Hepatocyte (in vitro differentiated cells): ENCODE measurements at regions not wholly inside any gene's neighbourhood (a gene's known extent, or its start where the extent isn't known, plus 50 kb on each side); places are given as distances from the start of the nearest gene placed in this dataset.

Source experiments
- DNase-seq: peaks from one replicate; pipeline ENCODE4 v3.0.0-alpha.2; 2016; ENCODE audit warnings: low spot score
- H2AFZ ChIP-seq: fragments of 200-600 bp; sonication (generic); 2 replicates; pipeline ENCODE4 v1.6.0; 2016; ENCODE audit warnings: antibody characterized with exemption, mild to moderate bottlenecking
- H3K27ac ChIP-seq: fragments of 200-600 bp; sonication (generic); 2 replicates; pipeline ENCODE4 v1.5.1; 2016; ENCODE audit warnings: mild to moderate bottlenecking
- H3K27me3 ChIP-seq: fragments of 200-600 bp; sonication (generic); 2 replicates; pipeline ENCODE4 v1.6.1; 2016
- H3K36me3 ChIP-seq: fragments of 200-600 bp; sonication (generic); replicated peaks from 2 replicates; pipeline ENCODE4 v1.5.1; 2016; ENCODE audit warnings: low read depth; ENCODE audit not compliant: insufficient read depth
- H3K4me1 ChIP-seq: fragments of 200-600 bp; sonication (generic); 2 replicates; pipeline ENCODE4 v1.5.1; 2016; ENCODE audit warnings: mild to moderate bottlenecking, moderate library complexity; ENCODE audit not compliant: insufficient read depth
- H3K4me2 ChIP-seq: fragments of 200-600 bp; sonication (generic); 2 replicates; pipeline ENCODE4 v1.6.0; 2016
- H3K4me3 ChIP-seq: fragments of 200-600 bp; sonication (generic); 2 replicates; pipeline ENCODE4 v1.5.1; 2016; ENCODE audit warnings: mild to moderate bottlenecking
- H3K79me2 ChIP-seq: fragments of 200-600 bp; sonication (generic); 2 replicates; pipeline ENCODE4 v1.6.0; 2017; ENCODE audit warnings: mild to moderate bottlenecking
- H3K9me2 ChIP-seq: fragments of 200-600 bp; sonication (generic); replicated peaks from 2 replicates; pipeline ENCODE4 v1.6.0; 2017; ENCODE audit warnings: mild to moderate bottlenecking; ENCODE audit not compliant: insufficient read depth
- H3K9me3 ChIP-seq: fragments of 200-600 bp; sonication (generic); 2 replicates; pipeline ENCODE4 v1.5.1; 2016; ENCODE audit warnings: low read depth, mild to moderate bottlenecking
- H4K20me1 ChIP-seq: fragments of 200-600 bp; sonication (generic); 2 replicates; pipeline ENCODE4 v1.6.0; 2016; ENCODE audit warnings: mild to moderate bottlenecking; ENCODE audit not compliant: insufficient read depth, poor library complexity, severe bottlenecking
- EZH2 ChIP-seq: fragments of 200-600 bp; sonication (generic); IDR thresholded peaks from 2 replicates; pipeline ENCODE4 v1.6.1; 2016; ENCODE audit warnings: antibody characterized with exemption, mild to moderate bottlenecking, borderline replicate concordance
- EZH2phosphoT487 ChIP-seq: fragments of 200-600 bp; sonication (generic); IDR thresholded peaks from one replicate; pipeline ENCODE4 v1.6.1; 2018; ENCODE audit warnings: antibody characterized with exemption, mild to moderate bottlenecking, low read depth, moderate library complexity; ENCODE audit not compliant: unreplicated experiment, severe bottlenecking
- WGBS: methylation state at CpG from one replicate; pipeline ENCODE4 v1.1.6; 2016; ENCODE audit warnings: low lambda C conversion rate; ENCODE audit errors: missing lambda C conversion rate; 5-methylcytosine and 5-hydroxymethylcytosine counted together
- TF ChIP-seq, protein P1 (sequence below): fragments of 200-600 bp; sonication (generic); IDR thresholded peaks from 2 replicates; pipeline ENCODE4 v1.5.1; 2016; ENCODE audit warnings: antibody characterized with exemption, mild to moderate bottlenecking; ENCODE audit not compliant: poor library complexity

DNA sequence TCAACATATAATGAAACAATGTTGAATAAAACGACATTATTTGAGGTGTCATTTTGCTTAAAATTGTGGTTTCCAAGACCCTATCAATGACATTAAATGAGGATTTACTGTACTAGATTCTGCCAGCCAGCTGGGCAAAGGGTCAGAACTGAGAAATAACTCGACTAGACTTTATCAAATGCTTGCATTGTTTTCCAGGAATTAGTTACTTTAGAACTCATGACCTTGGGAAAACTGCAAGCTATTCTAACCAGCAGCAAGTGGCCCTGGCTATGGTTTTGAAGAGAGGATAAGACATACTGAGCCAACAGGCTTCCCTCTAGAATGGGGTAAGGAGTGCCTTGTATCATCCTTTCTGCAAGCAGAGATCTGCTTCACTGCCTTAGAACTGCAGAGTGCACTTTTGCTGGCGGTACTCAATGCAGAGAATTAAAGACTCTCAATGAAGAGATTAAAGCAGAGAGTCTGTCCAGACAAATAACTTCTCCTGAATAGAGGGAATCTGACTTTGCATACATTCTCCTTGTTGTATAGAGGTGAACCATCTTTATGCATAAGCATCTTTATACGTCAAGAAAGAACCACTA, 281.5 kb downstream of the ARL4A start:
- Histone ChIP-seq H3K4me3 (no peak overlapping the region), H4K20me1 (no peaks in the 10 kb centered on the region), H3K9me3 (no peaks in the 10 kb centered on the region), H3K9me2 (no peaks in the 10 kb centered on the region), H2AFZ (no peak overlapping the region), H3K27ac (no peak overlapping the region), H3K79me2 (no peaks in the 10 kb centered on the region), H3K4me1 (no peaks in the 10 kb centered on the region), H3K36me3 (no peaks in the 10 kb centered on the region), H3K4me2 (no peak overlapping the region), H3K27me3 (no peaks in the 10 kb centered on the region)
- WGBS, result 82% methylated on average over 4 of the region's 4 CpGs
- TF ChIP-seq EZH2, result no peak
- TF ChIP-seq, protein P1, sequence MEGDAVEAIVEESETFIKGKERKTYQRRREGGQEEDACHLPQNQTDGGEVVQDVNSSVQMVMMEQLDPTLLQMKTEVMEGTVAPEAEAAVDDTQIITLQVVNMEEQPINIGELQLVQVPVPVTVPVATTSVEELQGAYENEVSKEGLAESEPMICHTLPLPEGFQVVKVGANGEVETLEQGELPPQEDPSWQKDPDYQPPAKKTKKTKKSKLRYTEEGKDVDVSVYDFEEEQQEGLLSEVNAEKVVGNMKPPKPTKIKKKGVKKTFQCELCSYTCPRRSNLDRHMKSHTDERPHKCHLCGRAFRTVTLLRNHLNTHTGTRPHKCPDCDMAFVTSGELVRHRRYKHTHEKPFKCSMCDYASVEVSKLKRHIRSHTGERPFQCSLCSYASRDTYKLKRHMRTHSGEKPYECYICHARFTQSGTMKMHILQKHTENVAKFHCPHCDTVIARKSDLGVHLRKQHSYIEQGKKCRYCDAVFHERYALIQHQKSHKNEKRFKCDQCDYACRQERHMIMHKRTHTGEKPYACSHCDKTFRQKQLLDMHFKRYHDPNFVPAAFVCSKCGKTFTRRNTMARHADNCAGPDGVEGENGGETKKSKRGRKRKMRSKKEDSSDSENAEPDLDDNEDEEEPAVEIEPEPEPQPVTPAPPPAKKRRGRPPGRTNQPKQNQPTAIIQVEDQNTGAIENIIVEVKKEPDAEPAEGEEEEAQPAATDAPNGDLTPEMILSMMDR, result no peak
- DNase-seq, result no peak

DNA sequence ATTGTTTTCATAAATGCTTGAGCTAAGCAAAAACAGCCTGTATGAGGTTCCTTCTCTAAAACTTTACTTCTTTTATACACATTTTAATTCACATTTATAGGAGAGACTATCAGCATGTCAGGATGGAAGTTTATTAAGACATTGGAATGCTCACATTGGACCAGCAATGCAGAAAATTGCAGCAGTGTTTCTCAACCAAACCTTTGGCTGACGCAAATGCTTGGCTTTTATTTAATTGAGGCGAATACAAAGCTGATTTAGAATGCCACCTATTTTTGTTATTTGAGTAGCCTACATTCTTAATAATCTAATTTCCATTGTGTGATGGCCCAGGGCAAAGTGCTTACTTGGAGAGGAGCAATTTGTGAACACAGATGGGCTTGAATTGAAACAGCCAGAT, 283.2 kb downstream of the ARL4A start:
- H3K4me2 ChIP-seq, result no peak overlapping the region
- no peak for TF ChIP-seq EZH2phosphoT487
- TF ChIP-seq, protein P1, result no peak
- TF ChIP-seq EZH2, result no peak
- no peaks in the 10 kb centered on the region for H3K27me3 ChIP-seq
- no peaks in the 10 kb centered on the region for H3K36me3 ChIP-seq
- H2AFZ ChIP-seq, result no peak overlapping the region
- 87% methylated on average over 2 of the region's 2 CpGs for WGBS
- H3K9me3 ChIP-seq, result no peaks in the 10 kb centered on the region
- no peak overlapping the region for H3K27ac ChIP-seq
- no peaks in the 10 kb centered on the region for H3K9me2 ChIP-seq
- H3K79me2 ChIP-seq, result no peaks in the 10 kb centered on the region
- H3K4me3 ChIP-seq, result no peak overlapping the region
- no peaks in the 10 kb centered on the region for H4K20me1 ChIP-seq
- H3K4me1 ChIP-seq, result no peaks in the 10 kb centered on the region
- no peak for DNase-seq

DNA sequence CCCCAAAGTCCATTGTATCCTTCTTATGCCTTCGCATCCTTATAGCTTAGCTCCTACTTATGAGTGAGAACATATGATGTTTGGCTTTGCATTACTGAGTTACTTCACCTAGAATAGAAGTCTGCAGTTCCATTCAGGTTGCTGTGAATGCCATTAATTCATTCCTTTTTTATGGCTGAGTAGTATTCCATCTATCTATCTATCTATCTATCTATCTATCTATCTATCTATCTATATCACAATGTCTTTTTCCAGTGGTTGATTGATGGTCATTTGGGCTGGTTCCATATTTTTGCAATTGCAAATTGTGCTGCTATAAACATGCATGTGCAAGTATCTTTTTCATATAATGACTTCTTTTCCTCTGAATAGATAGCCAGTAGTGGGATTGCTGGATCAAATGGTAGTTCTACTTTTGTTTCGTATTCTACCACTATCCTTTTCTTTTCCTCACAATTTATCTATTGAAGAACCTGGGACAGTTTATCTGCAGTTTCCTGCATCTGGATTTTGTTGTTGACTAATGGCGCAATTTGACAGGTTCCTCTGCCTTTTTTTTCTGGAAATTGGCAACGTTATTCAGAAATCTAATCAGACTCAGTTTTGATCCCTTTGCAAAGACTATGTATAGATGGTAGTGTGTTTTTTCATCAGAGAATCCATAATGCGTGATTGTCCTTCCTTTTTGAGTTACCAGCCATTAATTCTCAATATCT, 287.2 kb downstream of the ARL4A start:
- H3K27ac ChIP-seq, result no peak overlapping the region
- H3K36me3 ChIP-seq, result no peaks in the 10 kb centered on the region
- H4K20me1 ChIP-seq, result no peaks in the 10 kb centered on the region
- no peak overlapping the region for H3K4me3 ChIP-seq
- H2AFZ ChIP-seq, result no peak overlapping the region
- H3K79me2 ChIP-seq, result no peaks in the 10 kb centered on the region
- TF ChIP-seq EZH2 (no peak), EZH2phosphoT487 (no peak)
- TF ChIP-seq, protein P1, result no peak
- H3K9me2 ChIP-seq, result no peaks in the 10 kb centered on the region
- H3K4me2 ChIP-seq, result no peak overlapping the region
- no peaks in the 10 kb centered on the region for H3K9me3 ChIP-seq
- H3K27me3 ChIP-seq, result no peaks in the 10 kb centered on the region
- 75% methylated on average over 5 of the region's 5 CpGs for WGBS
- DNase-seq, result no peak
- H3K4me1 ChIP-seq, result no peaks in the 10 kb centered on the region
